T-helper 17 cell (primary cell): ENCODE measurements at regions not wholly inside any gene's neighbourhood (a gene's known extent, or its start where the extent isn't known, plus 50 kb on each side); places are given as distances from the start of the nearest gene placed in this dataset.

ENCODE experiments used
- ATAC-seq: fragments of 150-1000 bp; cut with Tn5 transposase; 2 replicates; pipeline ENCODE4 v1.10.0; 2021; ENCODE audit warnings: mild to moderate bottlenecking, moderate library complexity
- DNase-seq, 3 donors: peaks; one replicate each; pipeline versions ENCODE4 v3.0.0 to v3.0.0-alpha.2; 2020 to 2021
- H3K9me3 ChIP-seq: one replicate; pipeline ENCODE4 v1.7.0; 2013; ENCODE audit warnings: low read length, mild to moderate bottlenecking; ENCODE audit not compliant: control insufficient read depth, poor library complexity, severe bottlenecking
- H3K27ac Mint-ChIP-seq: one replicate; pipeline ENCODE4 v1.8.0; 2022; ENCODE audit warnings: mild to moderate bottlenecking, moderate library complexity, mixed read lengths
- H3K27me3 Mint-ChIP-seq: one replicate; pipeline ENCODE4 v1.8.0; 2022; ENCODE audit warnings: mixed read lengths
- H3K36me3 Mint-ChIP-seq: one replicate; pipeline ENCODE4 v1.8.0; 2022; ENCODE audit warnings: low read depth, mixed read lengths
- H3K4me1 Mint-ChIP-seq: one replicate; pipeline ENCODE4 v1.8.0; 2022; ENCODE audit warnings: mild to moderate bottlenecking, mixed read lengths
- H3K4me3 Mint-ChIP-seq: one replicate; pipeline ENCODE4 v1.8.0; 2022; ENCODE audit warnings: mild to moderate bottlenecking, moderate library complexity, mixed read lengths

DNA sequence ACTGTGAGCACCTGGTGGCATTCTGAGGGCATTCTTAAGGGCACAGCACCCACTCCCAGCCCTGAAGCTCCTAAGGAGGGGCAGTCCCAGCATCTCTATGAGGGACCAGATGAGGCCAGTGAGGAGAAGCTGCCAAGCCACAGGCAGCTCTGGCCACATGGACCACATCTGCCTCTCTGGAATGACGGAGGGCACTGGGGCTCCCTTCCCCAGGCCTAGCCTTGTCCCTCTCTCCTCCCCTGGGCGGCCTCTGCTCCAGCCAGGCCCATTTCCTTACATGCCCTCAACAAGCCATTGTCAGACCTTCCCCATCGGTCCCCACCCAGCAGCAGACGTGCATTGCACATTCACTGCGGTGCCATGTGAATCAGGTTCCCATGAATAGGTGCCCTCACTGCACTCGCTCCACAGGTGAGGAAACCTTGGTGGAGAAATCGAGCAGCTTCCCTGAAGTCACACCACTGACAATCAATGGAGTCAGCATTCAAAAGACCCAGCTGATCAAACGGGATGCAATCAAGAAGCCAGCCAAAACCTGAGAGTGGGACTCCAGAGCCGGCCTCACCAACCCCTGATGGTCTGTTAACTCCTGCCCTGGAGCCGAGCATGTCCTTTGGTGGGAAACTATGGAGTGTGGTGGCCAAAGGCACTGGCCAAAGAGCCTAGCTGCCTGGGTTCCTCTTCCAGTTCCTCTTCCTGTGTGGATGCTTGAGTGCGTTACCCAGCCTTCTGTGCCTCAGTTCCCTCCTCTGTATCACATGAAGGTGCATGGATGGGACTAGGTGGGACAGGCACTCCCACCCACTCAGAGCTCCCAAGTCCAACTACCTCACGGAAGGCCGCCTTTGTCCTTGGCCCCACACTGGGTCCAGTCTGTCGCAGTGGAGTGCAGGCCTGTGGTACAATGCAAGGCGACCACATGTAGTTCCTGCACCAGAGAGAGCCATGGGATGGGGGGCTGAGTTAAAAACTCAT, 147.3 kb downstream of the ZFP36L2 start:
- DNase-seq, result no peak
- no peaks in the 10 kb centered on the region for H3K27me3 Mint-ChIP-seq

GRCh38 chr2:43078301-43078700, 148.1 kb downstream of the ZFP36L2 start:
- no peak for ATAC-seq
- no peak for DNase-seq
- Mint-ChIP-seq H3K27ac (no peak overlapping the region), H3K27me3 (no peaks in the 10 kb centered on the region), H3K36me3 (no peaks in the 10 kb centered on the region), H3K4me1 (no peaks in the 10 kb centered on the region), H3K4me3 (no peak overlapping the region)
- no peaks in the 10 kb centered on the region for H3K9me3 ChIP-seq

More for the DNA sequence above, 147.3 kb downstream of the ZFP36L2 start:
- Mint-ChIP-seq H3K4me3 (no peak overlapping the region), H3K4me1 (no peaks in the 10 kb centered on the region), H3K27ac (no peak overlapping the region), H3K36me3 (no peaks in the 10 kb centered on the region)
- no peak for ATAC-seq
- H3K9me3 ChIP-seq, result no peaks in the 10 kb centered on the region

DNA sequence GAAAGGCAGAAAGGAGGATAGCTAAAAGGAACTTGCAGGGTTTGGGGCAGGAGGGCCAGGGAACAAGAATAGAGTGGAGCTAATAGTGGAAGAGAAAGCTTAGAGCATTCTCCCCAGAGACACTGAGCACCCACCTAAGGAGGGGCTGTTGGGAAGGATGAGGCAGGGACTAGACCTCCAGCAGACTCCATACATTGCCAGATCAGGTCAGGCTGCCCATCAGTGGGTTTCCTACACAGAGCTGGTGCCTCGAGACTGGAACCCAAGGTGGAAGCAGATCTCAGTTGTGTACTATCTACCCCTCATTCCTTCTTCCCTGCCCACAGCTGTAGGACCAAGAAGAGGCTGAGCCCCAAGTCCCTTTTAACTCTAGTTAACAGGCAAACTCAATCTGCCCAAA, 148.5 kb downstream of the ZFP36L2 start:
- no peak for ATAC-seq
- Mint-ChIP-seq H3K27ac (no peak overlapping the region), H3K36me3 (no peaks in the 10 kb centered on the region), H3K4me1 (no peaks in the 10 kb centered on the region), H3K4me3 (no peak overlapping the region), H3K27me3 (no peaks in the 10 kb centered on the region)
- H3K9me3 ChIP-seq, result no peaks in the 10 kb centered on the region
- DNase-seq, result no peak

GRCh38 chr2:43076676-43077075, 149.7 kb downstream of the ZFP36L2 start:
- DNase-seq, result no peak
- H3K27ac Mint-ChIP-seq, result no peak overlapping the region
- no peak for ATAC-seq
- H3K9me3 ChIP-seq, result no peaks in the 10 kb centered on the region
- no peaks in the 10 kb centered on the region for H3K27me3 Mint-ChIP-seq
- H3K4me3 Mint-ChIP-seq, result no peak overlapping the region
- no peaks in the 10 kb centered on the region for H3K36me3 Mint-ChIP-seq
- H3K4me1 Mint-ChIP-seq, result no peaks in the 10 kb centered on the region

DNA sequence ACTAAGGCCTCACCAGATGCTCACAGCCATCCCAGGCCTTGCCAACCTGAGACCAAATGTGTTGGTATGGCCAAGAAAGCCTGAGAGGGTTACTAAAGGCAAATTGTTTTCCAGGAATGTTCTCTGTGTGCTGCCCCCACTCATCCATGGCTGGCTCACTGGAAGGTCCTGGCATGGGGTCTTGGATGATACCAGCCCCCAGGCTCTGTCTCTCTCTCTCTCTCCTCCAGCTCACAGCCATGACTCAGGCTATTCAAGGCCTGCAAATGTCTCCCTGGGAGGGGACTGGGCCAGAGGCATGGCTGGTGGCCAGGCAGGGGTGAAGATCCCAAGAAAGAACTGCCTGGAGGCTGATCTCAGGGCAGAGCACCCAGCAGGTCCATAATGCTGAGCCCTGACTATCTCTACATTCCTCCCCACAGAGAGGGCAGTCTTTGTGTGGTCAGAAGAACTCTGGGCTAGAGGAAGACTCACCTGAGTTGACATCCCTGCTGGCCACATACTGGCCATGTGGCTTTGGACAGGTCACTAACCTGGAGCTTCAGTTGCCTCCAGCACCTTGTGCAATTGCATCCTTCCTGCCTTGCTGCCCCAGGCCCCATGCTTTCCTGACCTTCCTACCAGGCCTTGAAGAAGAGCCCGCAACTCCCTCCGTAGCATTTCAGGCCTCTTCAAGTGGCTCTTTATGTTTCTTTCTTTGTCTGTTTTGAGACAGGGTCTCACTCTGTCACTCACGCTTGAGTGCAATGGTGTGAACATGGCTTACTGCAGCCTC, 150.4 kb downstream of the ZFP36L2 start:
- no peak for DNase-seq
- Mint-ChIP-seq H3K4me1 (no peaks in the 10 kb centered on the region), H3K27ac (peak overlapping the region; percentile 3), H3K4me3 (no peak overlapping the region), H3K36me3 (no peaks in the 10 kb centered on the region), H3K27me3 (no peaks in the 10 kb centered on the region)
- H3K9me3 ChIP-seq, result no peaks in the 10 kb centered on the region
- no peak for ATAC-seq

- H3K4me1 Mint-ChIP-seq, result no peaks in the 10 kb centered on the region
- no peak overlapping the region for H3K4me3 Mint-ChIP-seq
- no peak overlapping the region for H3K27ac Mint-ChIP-seq
- no peak for ATAC-seq
- no peak for DNase-seq
- H3K36me3 Mint-ChIP-seq, result no peaks in the 10 kb centered on the region
- no peaks in the 10 kb centered on the region for H3K9me3 ChIP-seq
- no peaks in the 10 kb centered on the region for H3K27me3 Mint-ChIP-seq
Observed at GRCh38 chr2:43075054-43075593, 151.3 kb downstream of the ZFP36L2 start.

DNA sequence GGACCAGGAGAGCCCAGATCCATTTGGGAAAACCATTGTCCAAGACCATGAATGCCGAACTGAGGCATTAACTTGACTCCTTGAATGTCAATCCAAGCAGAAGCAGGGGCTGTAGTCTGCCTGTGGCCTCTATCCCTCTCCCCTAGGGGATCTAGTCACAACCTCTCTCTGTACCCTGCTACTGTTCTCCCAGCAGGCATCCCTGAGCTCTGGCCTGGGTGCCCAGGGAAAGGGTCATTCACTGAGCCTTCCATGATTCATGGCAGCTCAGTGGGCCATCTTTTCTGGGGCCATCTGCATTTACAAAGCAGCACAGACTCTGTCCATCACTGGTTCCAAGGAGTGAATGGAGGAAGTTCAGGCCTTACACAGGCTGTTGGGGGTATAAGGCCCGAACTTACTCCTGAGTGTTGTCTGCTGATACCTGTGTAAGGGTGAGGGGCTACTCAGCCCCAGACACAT, 151.8 kb downstream of the ZFP36L2 start:
- Mint-ChIP-seq H3K36me3 (no peaks in the 10 kb centered on the region), H3K4me1 (no peaks in the 10 kb centered on the region), H3K27ac (no peak overlapping the region), H3K4me3 (no peak overlapping the region), H3K27me3 (no peaks in the 10 kb centered on the region)
- ATAC-seq (no peak), DNase-seq (no peak)
- H3K9me3 ChIP-seq, result no peaks in the 10 kb centered on the region

DNA sequence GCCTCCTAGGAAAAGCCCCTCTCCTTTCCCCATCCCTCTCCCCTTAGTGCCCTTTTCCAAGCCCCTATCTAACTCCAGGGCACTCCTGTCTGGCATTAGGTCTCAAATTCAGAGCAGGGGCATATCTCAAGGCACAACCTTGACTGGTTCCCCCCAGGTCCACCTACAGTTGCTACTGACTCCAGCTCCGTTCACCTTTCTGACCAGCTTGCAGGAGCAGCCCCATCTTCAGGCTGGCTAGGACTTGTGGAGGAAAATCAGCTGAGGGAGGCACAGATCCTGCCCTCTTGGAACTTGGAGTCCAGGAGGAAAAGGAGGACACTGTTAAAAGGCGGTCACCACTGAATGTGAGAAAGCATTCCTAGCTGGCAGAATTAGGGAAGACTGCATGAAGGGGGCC, 152.4 kb downstream of the ZFP36L2 start:
- no peaks in the 10 kb centered on the region for H3K4me1 Mint-ChIP-seq
- H3K9me3 ChIP-seq, result no peaks in the 10 kb centered on the region
- no peaks in the 10 kb centered on the region for H3K27me3 Mint-ChIP-seq
- ATAC-seq, result no peak
- no peak for DNase-seq
- H3K4me3 Mint-ChIP-seq, result no peak overlapping the region
- H3K27ac Mint-ChIP-seq, result no peak overlapping the region
- no peaks in the 10 kb centered on the region for H3K36me3 Mint-ChIP-seq

DNA sequence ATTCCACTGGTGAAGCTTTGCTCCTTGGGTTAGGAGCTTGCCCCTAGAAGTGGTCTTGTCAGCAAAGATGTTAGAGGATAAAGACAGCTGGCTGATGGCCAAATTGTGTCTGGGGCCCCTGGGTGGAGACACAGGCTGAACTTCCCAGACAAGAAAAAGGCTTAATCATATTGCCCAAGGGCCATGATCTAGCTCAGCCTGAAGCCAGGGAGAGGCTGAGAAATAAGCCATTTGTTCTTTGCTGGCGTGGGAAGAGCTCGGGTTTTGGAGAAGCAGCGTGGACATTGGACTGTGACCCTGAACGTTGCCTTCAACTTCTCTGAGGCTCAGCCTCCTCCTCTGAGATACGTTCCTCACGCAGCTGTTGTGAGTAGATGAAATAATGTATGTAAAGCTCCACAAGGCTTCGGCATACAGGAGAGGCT, 153.0 kb downstream of the ZFP36L2 start:
- H3K9me3 ChIP-seq, result no peaks in the 10 kb centered on the region
- Mint-ChIP-seq H3K36me3 (no peaks in the 10 kb centered on the region), H3K4me1 (no peaks in the 10 kb centered on the region), H3K27me3 (no peaks in the 10 kb centered on the region), H3K27ac (no peak overlapping the region), H3K4me3 (no peak overlapping the region)
- ATAC-seq, result no peak
- no peak for DNase-seq

GRCh38 chr2:43071599-43072550, 154.5 kb downstream of the ZFP36L2 start:
- ATAC-seq, result no peak
- Mint-ChIP-seq H3K4me1 (no peaks in the 10 kb centered on the region), H3K27me3 (no peaks in the 10 kb centered on the region), H3K27ac (no peak overlapping the region), H3K4me3 (no peak overlapping the region), H3K36me3 (no peaks in the 10 kb centered on the region)
- H3K9me3 ChIP-seq, result no peaks in the 10 kb centered on the region
- no peak for DNase-seq

- no peak overlapping the region for H3K4me3 Mint-ChIP-seq
- H3K4me1 Mint-ChIP-seq, result peaks cover 3% of the 10 kb centered on the region
- DNase-seq (no peak), ATAC-seq (no peak)
- no peaks in the 10 kb centered on the region for H3K36me3 Mint-ChIP-seq
- H3K27me3 Mint-ChIP-seq, result no peaks in the 10 kb centered on the region
- H3K27ac Mint-ChIP-seq, result no peak overlapping the region
- H3K9me3 ChIP-seq, result no peaks in the 10 kb centered on the region
Observed at GRCh38 chr2:43070676-43071502, 155.5 kb downstream of the ZFP36L2 start.

GRCh38 chr2:43070030-43070429, 156.4 kb downstream of the ZFP36L2 start:
- no peak for ATAC-seq
- no peak overlapping the region for H3K4me3 Mint-ChIP-seq

More at GRCh38 chr2:43070030-43070429, 156.4 kb downstream of the ZFP36L2 start:
- Mint-ChIP-seq H3K27ac (no peak overlapping the region), H3K27me3 (no peaks in the 10 kb centered on the region), H3K4me1 (peaks cover 3% of the 10 kb centered on the region), H3K36me3 (no peaks in the 10 kb centered on the region)
- H3K9me3 ChIP-seq, result no peaks in the 10 kb centered on the region
- DNase-seq, result no peak
